HepG2 (cell line): ENCODE measurements at regions not wholly inside any gene's neighbourhood (a gene's known extent, or its start where the extent isn't known, plus 50 kb on each side); places are given as distances from the start of the nearest gene placed in this dataset.

Source experiments
- CCAR2 ChIP-seq: fragments of 200-400 bp; formaldehyde crosslinking; optimal IDR thresholded peaks from 2 replicates; pipeline ENCODE3; 2018; ENCODE audit warnings: low read depth, mild to moderate bottlenecking, low read length, moderate library complexity
- KMT2B ChIP-seq: IDR thresholded peaks from 2 replicates; pipeline ENCODE4 v1.6.1; 2016; ENCODE audit warnings: missing genetic modification reagents, missing compliant biosample characterization
- NCOA1 ChIP-seq: sonication (generic); formaldehyde crosslinking; IDR thresholded peaks from 2 replicates; pipeline ENCODE4 v1.9.0; 2021; ENCODE audit warnings: missing genetic modification reagents
- NR2C2 ChIP-seq: sonication (generic); formaldehyde crosslinking; IDR thresholded peaks from 2 replicates; pipeline ENCODE4 v1.4.0; 2020; ENCODE audit warnings: missing genetic modification reagents, mild to moderate bottlenecking, moderate library complexity, borderline replicate concordance
- RELA ChIP-seq: sonication (generic); formaldehyde crosslinking; IDR thresholded peaks from 2 replicates; pipeline ENCODE4 v1.4.0; 2020; ENCODE audit warnings: missing genetic modification reagents
- ZNF570 ChIP-seq: sonication (generic); formaldehyde crosslinking; IDR thresholded peaks from 2 replicates; pipeline ENCODE4 v1.4.0; 2020; ENCODE audit warnings: mild to moderate bottlenecking, missing genetic modification reagents, borderline replicate concordance
- ZNF761 ChIP-seq: sonication (generic); formaldehyde crosslinking; conservative IDR thresholded peaks from 2 replicates; pipeline ENCODE4 v1.4.0; 2020; ENCODE audit warnings: mild to moderate bottlenecking, missing genetic modification reagents
- TF ChIP-seq, protein P1 (sequence below): sonication (generic); formaldehyde crosslinking; IDR thresholded peaks from 2 replicates; pipeline ENCODE4 v1.4.0; 2020; ENCODE audit warnings: mild to moderate bottlenecking, missing genetic modification reagents
- TF ChIP-seq, protein P2 (sequence below): sonication (generic); formaldehyde crosslinking; IDR thresholded peaks from 2 replicates; pipeline ENCODE4 v1.5.0; 2020; ENCODE audit warnings: mild to moderate bottlenecking, missing genetic modification reagents, moderate library complexity

- no peak for TF ChIP-seq RELA (CRISPR knock-in tag)
- TF ChIP-seq NR2C2 (CRISPR knock-in tag), result no peak
- TF ChIP-seq, protein P1, sequence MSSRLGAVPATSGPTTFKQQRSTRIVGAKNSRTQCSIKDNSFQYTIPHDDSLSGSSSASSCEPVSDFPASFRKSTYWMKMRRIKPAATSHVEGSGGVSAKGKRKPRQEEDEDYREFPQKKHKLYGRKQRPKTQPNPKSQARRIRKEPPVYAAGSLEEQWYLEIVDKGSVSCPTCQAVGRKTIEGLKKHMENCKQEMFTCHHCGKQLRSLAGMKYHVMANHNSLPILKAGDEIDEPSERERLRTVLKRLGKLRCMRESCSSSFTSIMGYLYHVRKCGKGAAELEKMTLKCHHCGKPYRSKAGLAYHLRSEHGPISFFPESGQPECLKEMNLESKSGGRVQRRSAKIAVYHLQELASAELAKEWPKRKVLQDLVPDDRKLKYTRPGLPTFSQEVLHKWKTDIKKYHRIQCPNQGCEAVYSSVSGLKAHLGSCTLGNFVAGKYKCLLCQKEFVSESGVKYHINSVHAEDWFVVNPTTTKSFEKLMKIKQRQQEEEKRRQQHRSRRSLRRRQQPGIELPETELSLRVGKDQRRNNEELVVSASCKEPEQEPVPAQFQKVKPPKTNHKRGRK (CRISPR knock-in tag), result no peak
- TF ChIP-seq ZNF570, result no peak
- TF ChIP-seq, protein P2, sequence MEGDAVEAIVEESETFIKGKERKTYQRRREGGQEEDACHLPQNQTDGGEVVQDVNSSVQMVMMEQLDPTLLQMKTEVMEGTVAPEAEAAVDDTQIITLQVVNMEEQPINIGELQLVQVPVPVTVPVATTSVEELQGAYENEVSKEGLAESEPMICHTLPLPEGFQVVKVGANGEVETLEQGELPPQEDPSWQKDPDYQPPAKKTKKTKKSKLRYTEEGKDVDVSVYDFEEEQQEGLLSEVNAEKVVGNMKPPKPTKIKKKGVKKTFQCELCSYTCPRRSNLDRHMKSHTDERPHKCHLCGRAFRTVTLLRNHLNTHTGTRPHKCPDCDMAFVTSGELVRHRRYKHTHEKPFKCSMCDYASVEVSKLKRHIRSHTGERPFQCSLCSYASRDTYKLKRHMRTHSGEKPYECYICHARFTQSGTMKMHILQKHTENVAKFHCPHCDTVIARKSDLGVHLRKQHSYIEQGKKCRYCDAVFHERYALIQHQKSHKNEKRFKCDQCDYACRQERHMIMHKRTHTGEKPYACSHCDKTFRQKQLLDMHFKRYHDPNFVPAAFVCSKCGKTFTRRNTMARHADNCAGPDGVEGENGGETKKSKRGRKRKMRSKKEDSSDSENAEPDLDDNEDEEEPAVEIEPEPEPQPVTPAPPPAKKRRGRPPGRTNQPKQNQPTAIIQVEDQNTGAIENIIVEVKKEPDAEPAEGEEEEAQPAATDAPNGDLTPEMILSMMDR (CRISPR knock-in tag), result no peak
- TF ChIP-seq CCAR2, result no peak
- no peak for TF ChIP-seq NCOA1 (CRISPR knock-in tag)
- no peak for TF ChIP-seq KMT2B (CRISPR knock-in tag)
- TF ChIP-seq ZNF761 (CRISPR knock-in tag), result no peak
These were observed 251.9 kb downstream of the SOD2 start for GRCh38 chr6:159440911-159441703.
